GM12878 (cell line): ENCODE measurements at regions not wholly inside any gene's neighbourhood (a gene's known extent, or its start where the extent isn't known, plus 50 kb on each side); places are given as distances from the start of the nearest gene placed in this dataset.
A peak's percentile ranks its signal among the peaks of the same experiment; 100 is the strongest.

Source experiments
- ATAC-seq: fragments of 200-7000 bp; cut with Tn5 transposase; 3 replicates; pipeline ENCODE4 v1.9.1; 2020; ENCODE audit warnings: mild to moderate bottlenecking, moderate library complexity
- BruUV-seq: library from RNA; stranded (reverse); fragments of 400-500 nt; replicated peaks from 2 replicates; lab custom pipeline; 2021; lab: Mats Ljungman, UMichigan
- CTCF ChIA-PET: fragments of 300-600 bp; sonication (Branson Sonifier 250); formaldehyde crosslinking; extraction: SDS; loops from one replicate; lab custom pipeline; 2021; ENCODE audit warnings: inconsistent platforms; lab: Yijun Ruan, JAX
- POLR2A ChIA-PET: fragments of 350-600 bp; formaldehyde crosslinking; extraction: SDS; loops from one replicate; lab custom pipeline; 2021; ENCODE audit warnings: inconsistent platforms; lab: Charles Lee
- RAD21 ChIA-PET: fragments of 300-600 bp; sonication (Branson Sonifier 250); formaldehyde crosslinking; loops from one replicate; lab custom pipeline; 2023; ENCODE audit warnings: antibody characterized with exemption; ENCODE audit not compliant: unreplicated experiment; lab: Charles Lee
- SMC1A ChIA-PET: fragments of 300-600 bp; sonication (Branson Sonifier 250); formaldehyde crosslinking; loops from one replicate; lab custom pipeline; 2023; ENCODE audit not compliant: unreplicated experiment, uncharacterized antibody; lab: Charles Lee
- DNase-seq: peaks from one replicate; pipeline ENCODE4 v3.0.0-alpha.2; 2011; ENCODE audit warnings: low read depth, low spot score
- FAIRE-seq: peaks from 3 replicates; lab custom pipeline; 2011; peaks lifted over from hg19 to GRCh38; lab: Jason Lieb, UNC
- H2AFZ ChIP-seq: 2 replicates; pipeline ENCODE4 v1.6.0; 2011; ENCODE audit warnings: low read depth, low read length, control low read depth; ENCODE audit not compliant: control insufficient read depth
- H3K27ac ChIP-seq: 2 replicates; pipeline ENCODE4 v1.5.1; 2011; ENCODE audit warnings: control low read depth; ENCODE audit not compliant: control insufficient read depth, insufficient read depth
- H3K27me3 ChIP-seq, 2 experiments: replicated peaks in 1 of 2; 2 replicates each; pipeline versions ENCODE4 v1.6.0 to v1.6.1; 2011; ENCODE audit warnings: low read length in 1 of 2; ENCODE audit not compliant: control insufficient read depth in 2 of 2, insufficient read depth in 2 of 2
- H3K36me3 ChIP-seq, 2 experiments: 2 replicates each; pipeline ENCODE4 v1.5.1; 2011; ENCODE audit warnings: low read length in 1 of 2; ENCODE audit not compliant: control insufficient read depth in 2 of 2, insufficient read depth in 2 of 2
- H3K4me1 ChIP-seq: 2 replicates; pipeline ENCODE4 v1.6.1; 2011; ENCODE audit warnings: mild to moderate bottlenecking, low read length, moderate library complexity, mixed read lengths; ENCODE audit not compliant: control insufficient read depth, insufficient read depth
- H3K4me2 ChIP-seq: 2 replicates; pipeline ENCODE4 v1.6.0; 2011; ENCODE audit warnings: control low read depth; ENCODE audit not compliant: control insufficient read depth, insufficient read depth
- H3K4me3 ChIP-seq: fragments of 200-600 bp; sonication (generic); 2 replicates; pipeline ENCODE4 v1.5.1; 2016
- H3K79me2 ChIP-seq: 2 replicates; pipeline ENCODE4 v1.6.0; 2011; ENCODE audit warnings: low read length; ENCODE audit not compliant: control insufficient read depth, insufficient read depth
- H3K9ac ChIP-seq: 2 replicates; pipeline ENCODE4 v1.8.0; 2011; ENCODE audit warnings: low read length, control low read depth, mixed read lengths; ENCODE audit not compliant: control insufficient read depth, insufficient read depth
- H3K9me3 ChIP-seq: replicated peaks from 3 replicates; pipeline ENCODE4 v1.5.1; 2011; ENCODE audit warnings: mild to moderate bottlenecking, low read length; ENCODE audit not compliant: control insufficient read depth, insufficient read depth
- H4K20me1 ChIP-seq: 2 replicates; pipeline ENCODE4 v1.6.0; 2011; ENCODE audit not compliant: control insufficient read depth, insufficient read depth
- ASH2L ChIP-seq: fragments of 300-600, 200-600 bp; sonication (generic); IDR thresholded peaks from 2 replicates; pipeline ENCODE4 v1.6.1; 2017; ENCODE audit warnings: low read depth, mild to moderate bottlenecking, borderline replicate concordance
- ESRRA ChIP-seq: IDR thresholded peaks from 2 replicates; pipeline ENCODE4 v1.6.1; 2012; ENCODE audit warnings: mild to moderate bottlenecking, low read length, improper control_type of control experiment
- MEF2B ChIP-seq: fragments of 450-650 bp; IDR thresholded peaks from 2 replicates; pipeline ENCODE4 v1.6.1; 2018; ENCODE audit warnings: mild to moderate bottlenecking, moderate library complexity; ENCODE audit not compliant: partially characterized antibody, poor library complexity, severe bottlenecking
- NBN ChIP-seq: fragments of 450-650 bp; IDR thresholded peaks from 2 replicates; pipeline ENCODE4 v1.6.1; 2016
- NKRF ChIP-seq: fragments of 450-650 bp; conservative IDR thresholded peaks from 2 replicates; pipeline ENCODE4 v1.6.1; 2017; ENCODE audit warnings: mild to moderate bottlenecking, moderate library complexity
- NR2F1 ChIP-seq: fragments of 450-650 bp; conservative IDR thresholded peaks from 2 replicates; pipeline ENCODE4 v1.6.1; 2017; ENCODE audit warnings: mild to moderate bottlenecking
- POLR2AphosphoS5 ChIP-seq: IDR thresholded peaks from 2 replicates; pipeline ENCODE4 v1.6.1; 2011; ENCODE audit warnings: mild to moderate bottlenecking, low read length, inconsistent platforms
- SMAD1 ChIP-seq: fragments of 450-650 bp; IDR thresholded peaks from 2 replicates; pipeline ENCODE4 v1.6.1; 2018; ENCODE audit warnings: mild to moderate bottlenecking, low read depth; ENCODE audit not compliant: partially characterized antibody
- STAT3 ChIP-seq: IDR thresholded peaks from 2 replicates; pipeline ENCODE4 v1.6.1; 2011; ENCODE audit warnings: low read depth, low read length, improper control_type of control experiment
- TCF3 ChIP-seq: IDR thresholded peaks from 2 replicates; pipeline ENCODE4 v1.6.1; 2012; ENCODE audit warnings: low read depth, mild to moderate bottlenecking, low read length, borderline replicate concordance; ENCODE audit not compliant: insufficient read depth
- WGBS: methylation state at CpG from one replicate; pipeline ENCODE4 v1.1.6; 2016; ENCODE audit warnings: low lambda C conversion rate; ENCODE audit not compliant: insufficient replicate concordance, insufficient coverage; ENCODE audit errors: missing lambda C conversion rate; 5-methylcytosine and 5-hydroxymethylcytosine counted together
- in situ Hi-C: fragments of 300-500 bp; cut with MboI; formaldehyde crosslinking; loops from 9 replicates; pipeline ENCODE4 v1.14.3; 2018; ENCODE audit warnings: mixed read lengths
- intact Hi-C: fragments of 100-400 bp; cut with micrococcal nuclease; formaldehyde crosslinking; loops from one replicate; pipeline ENCODE4 v1.14.2; 2022; ENCODE audit not compliant: unreplicated experiment
- TF ChIP-seq, protein P1 (sequence below): fragments of 450-650 bp; IDR thresholded peaks from 2 replicates; pipeline ENCODE4 v1.6.1; 2017; ENCODE audit warnings: low read depth, mild to moderate bottlenecking, moderate library complexity
- TF ChIP-seq, protein P2 (sequence below): fragments of 450-650 bp; formaldehyde crosslinking; IDR thresholded peaks from 2 replicates; pipeline ENCODE4 v1.5.0; 2022; ENCODE audit warnings: mild to moderate bottlenecking, missing genetic modification characterization

DNA sequence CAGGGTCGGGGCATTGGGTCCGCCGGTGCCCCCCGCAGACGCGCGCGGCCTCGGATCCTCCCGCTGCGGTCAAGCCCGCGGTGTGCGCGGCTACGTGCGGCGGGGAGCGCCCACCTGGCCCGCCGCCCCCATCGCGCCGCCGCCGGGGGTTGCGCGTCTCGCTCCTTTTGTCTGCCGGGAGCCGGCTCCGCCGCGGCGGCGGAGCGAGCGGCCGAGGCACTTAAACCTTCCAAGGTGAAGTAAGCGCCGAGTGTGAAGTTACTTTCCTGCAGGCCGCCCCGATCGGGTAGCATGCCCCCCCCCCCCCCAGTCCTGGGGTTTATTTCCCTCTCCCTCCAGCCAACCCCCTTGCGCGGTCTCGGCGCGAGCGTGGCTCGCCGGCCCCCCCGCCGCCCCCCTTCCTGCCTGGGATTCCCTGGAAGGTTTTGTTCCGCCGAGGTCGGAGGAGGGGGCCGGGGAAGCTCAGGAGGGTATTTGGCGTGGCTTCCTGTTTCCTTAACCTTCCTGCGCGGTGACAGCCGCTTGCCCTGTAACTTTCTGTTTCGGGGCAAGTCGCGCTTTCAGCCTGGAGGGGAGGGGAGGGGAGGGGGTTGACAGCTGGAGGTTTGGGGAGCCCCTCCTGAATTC lies 56.6 kb upstream of the GSE1 start (continued):
- TF ChIP-seq, protein P1, sequence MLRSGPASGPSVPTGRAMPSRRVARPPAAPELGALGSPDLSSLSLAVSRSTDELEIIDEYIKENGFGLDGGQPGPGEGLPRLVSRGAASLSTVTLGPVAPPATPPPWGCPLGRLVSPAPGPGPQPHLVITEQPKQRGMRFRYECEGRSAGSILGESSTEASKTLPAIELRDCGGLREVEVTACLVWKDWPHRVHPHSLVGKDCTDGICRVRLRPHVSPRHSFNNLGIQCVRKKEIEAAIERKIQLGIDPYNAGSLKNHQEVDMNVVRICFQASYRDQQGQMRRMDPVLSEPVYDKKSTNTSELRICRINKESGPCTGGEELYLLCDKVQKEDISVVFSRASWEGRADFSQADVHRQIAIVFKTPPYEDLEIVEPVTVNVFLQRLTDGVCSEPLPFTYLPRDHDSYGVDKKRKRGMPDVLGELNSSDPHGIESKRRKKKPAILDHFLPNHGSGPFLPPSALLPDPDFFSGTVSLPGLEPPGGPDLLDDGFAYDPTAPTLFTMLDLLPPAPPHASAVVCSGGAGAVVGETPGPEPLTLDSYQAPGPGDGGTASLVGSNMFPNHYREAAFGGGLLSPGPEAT = no peak
- TF ChIP-seq, all 136 proteins: peak for 18

- Histone ChIP-seq H3K9me3 (no peaks in the 10 kb centered on the region), H3K4me2 (peak overlapping the region; percentile 82), H3K4me1 (peaks cover 15% of the 10 kb centered on the region), H3K9ac (peak overlapping the region; percentile 83), H2AFZ (peak overlapping the region; percentile 26; the same call in 1 of the 2 replicates), H3K79me2 (peaks cover 74% of the 10 kb centered on the region), H3K27ac (peak overlapping the region; percentile 97), H3K4me3 (peak overlapping the region; percentile 95), H4K20me1 (peaks cover 12% of the 10 kb centered on the region; the same call in 1 of the 2 replicates), H3K27me3 (no peaks in the 10 kb centered on the region), H3K36me3 (no peaks in the 10 kb centered on the region)
- intact Hi-C loops (loop anchor here (5.0 to 10.0 kb wide), 2 partner anchors 113 to 200 kb away; no protein-coding TSS in a partner anchor), in situ Hi-C loops (loop anchor here (10.0 to 25.0 kb wide), 2 partner anchors 447 to 945 kb away; partner anchors contain the start of gene COTL1)
- CTCF ChIA-PET = interaction anchor here (0.6 to 5.1 kb wide), 18 partner anchors 12 to 186 kb away, joined by 3 to 52 read pairs (median 3); no protein-coding TSS in a partner anchor
- POLR2A ChIA-PET = interaction anchor here (0.5 to 4.2 kb wide), 9 partner anchors 12 to 966 kb away, joined by 3 to 53 read pairs (median 4); partner anchors contain the start of gene GSE1
- FAIRE-seq (peak; percentile 77), DNase-seq (no peak), ATAC-seq (peak; percentile 8)
- no TSS peak for BruUV-seq
- RAD21 ChIA-PET = interaction anchor here (0.6 to 4.5 kb wide), 13 partner anchors 11 to 352 kb away, joined by 3 to 85 read pairs (median 4); partner anchors contain the start of gene GSE1
- WGBS = 4% methylated on average over 21 of the region's 22 CpGs
- SMC1A ChIA-PET = interaction anchor here (1.0 to 4.2 kb wide), 11 partner anchors 12 to 952 kb away, joined by 3 to 73 read pairs (median 4); partner anchors contain the start of gene GSE1
- TF ChIP-seq SMAD1 (no peak), NKRF (peak; percentile 68), NR2F1 (peak; percentile 82), MEF2B (peak; percentile 68), NBN (no peak), ESRRA (no peak), POLR2AphosphoS5 (no peak), ASH2L (no peak), TCF3 (no peak), STAT3 (no peak)
- TF ChIP-seq, protein P2, sequence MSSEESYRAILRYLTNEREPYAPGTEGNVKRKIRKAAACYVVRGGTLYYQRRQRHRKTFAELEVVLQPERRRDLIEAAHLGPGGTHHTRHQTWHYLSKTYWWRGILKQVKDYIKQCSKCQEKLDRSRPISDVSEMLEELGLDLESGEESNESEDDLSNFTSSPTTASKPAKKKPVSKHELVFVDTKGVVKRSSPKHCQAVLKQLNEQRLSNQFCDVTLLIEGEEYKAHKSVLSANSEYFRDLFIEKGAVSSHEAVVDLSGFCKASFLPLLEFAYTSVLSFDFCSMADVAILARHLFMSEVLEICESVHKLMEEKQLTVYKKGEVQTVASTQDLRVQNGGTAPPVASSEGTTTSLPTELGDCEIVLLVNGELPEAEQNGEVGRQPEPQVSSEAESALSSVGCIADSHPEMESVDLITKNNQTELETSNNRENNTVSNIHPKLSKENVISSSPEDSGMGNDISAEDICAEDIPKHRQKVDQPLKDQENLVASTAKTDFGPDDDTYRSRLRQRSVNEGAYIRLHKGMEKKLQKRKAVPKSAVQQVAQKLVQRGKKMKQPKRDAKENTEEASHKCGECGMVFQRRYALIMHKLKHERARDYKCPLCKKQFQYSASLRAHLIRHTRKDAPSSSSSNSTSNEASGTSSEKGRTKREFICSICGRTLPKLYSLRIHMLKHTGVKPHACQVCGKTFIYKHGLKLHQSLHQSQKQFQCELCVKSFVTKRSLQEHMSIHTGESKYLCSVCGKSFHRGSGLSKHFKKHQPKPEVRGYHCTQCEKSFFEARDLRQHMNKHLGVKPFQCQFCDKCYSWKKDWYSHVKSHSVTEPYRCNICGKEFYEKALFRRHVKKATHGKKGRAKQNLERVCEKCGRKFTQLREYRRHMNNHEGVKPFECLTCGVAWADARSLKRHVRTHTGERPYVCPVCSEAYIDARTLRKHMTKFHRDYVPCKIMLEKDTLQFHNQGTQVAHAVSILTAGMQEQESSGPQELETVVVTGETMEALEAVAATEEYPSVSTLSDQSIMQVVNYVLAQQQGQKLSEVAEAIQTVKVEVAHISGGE (CRISPR knock-in tag) = no peak
Observed at GRCh38 chr16:85557083-85557970, 55.8 kb upstream of the GSE1 start.
